ENCODE measurements at regions not wholly inside any gene's neighbourhood (a gene's known extent, or its start where the extent isn't known, plus 50 kb on each side); places are given as distances from the start of the nearest gene placed in this dataset.

GRCh38 chr2:66897181-66897580, 462.3 kb downstream of the MEIS1 start:
- no peak overlapping the region for H3K9ac ChIP-seq (ENCODE audit: control insufficient read depth, insufficient read depth, low read length)
- H3K27me3 ChIP-seq (replicated peaks in 1 of 2; ENCODE audit: control insufficient read depth in 2 of 2, insufficient read depth in 2 of 2, low read length in 1 of 2): no peaks in the 10 kb centered on the region
- no peak overlapping the region for H2AFZ ChIP-seq (ENCODE audit: control insufficient read depth, low read depth, low read length)
- H3K4me3 ChIP-seq: no peak overlapping the region
- no peak overlapping the region for H3K4me2 ChIP-seq (ENCODE audit: control insufficient read depth, insufficient read depth)
- FAIRE-seq: no peak
- no peak for ATAC-seq
- CTCF ChIA-PET: no interaction called here
- H3K4me1 ChIP-seq (ENCODE audit: control insufficient read depth, insufficient read depth, low read length): no peaks in the 10 kb centered on the region
- 47% methylated on average over 1 of the region's 1 CpG for WGBS (ENCODE audit: insufficient coverage, insufficient replicate concordance, low lambda C conversion rate, missing lambda C conversion rate)
- intact Hi-C loops (cut with micrococcal nuclease; ENCODE audit: unreplicated experiment) (no loop called here), in situ Hi-C loops (cut with MboI) (no loop called here)
- POLR2A ChIA-PET: no interaction called here
- DNase-seq (ENCODE audit: low read depth, low spot score): no peak
- H4K20me1 ChIP-seq (ENCODE audit: control insufficient read depth, insufficient read depth): no peaks in the 10 kb centered on the region
- H3K27ac ChIP-seq (ENCODE audit: control insufficient read depth, insufficient read depth): no peak overlapping the region
- no peaks in the 10 kb centered on the region for H3K36me3 ChIP-seq (ENCODE audit: control insufficient read depth in 2 of 2, insufficient read depth in 2 of 2, low read length in 1 of 2)
- BruUV-seq (replicated peaks): no TSS peak
- no peaks in the 10 kb centered on the region for H3K9me3 ChIP-seq (replicated peaks; ENCODE audit: control insufficient read depth, insufficient read depth, low read length)
- H3K79me2 ChIP-seq (ENCODE audit: control insufficient read depth, insufficient read depth, low read length): no peaks in the 10 kb centered on the region
- SMC1A ChIA-PET (ENCODE audit: uncharacterized antibody, unreplicated experiment): no interaction called here
- RAD21 ChIA-PET (ENCODE audit: unreplicated experiment): no interaction called here
- TF ChIP-seq NR2F1 (conservative IDR thresholded peaks at IDR 0.05) (no peak), SMAD5 (IDR thresholded peaks at IDR 0.05; ENCODE audit: low read depth) (no peak), STAT3 (IDR thresholded peaks at IDR 0.05; ENCODE audit: low read depth, low read length) (no peak), CHD2 (IDR thresholded peaks at IDR 0.05; ENCODE audit: borderline replicate concordance, low read depth, low read length) (no peak), POLR2A (IDR thresholded peaks at IDR 0.05; ENCODE audit: low read depth, low read length) (no peak), CREM (IDR thresholded peaks at IDR 0.05; ENCODE audit: low read depth) (no peak), KLF5 (IDR thresholded peaks at IDR 0.05; ENCODE audit: partially characterized antibody) (no peak), REST (IDR thresholded peaks at IDR 0.05; ENCODE audit: low read depth, low read length) (no peak)
- TF ChIP-seq, protein P1, sequence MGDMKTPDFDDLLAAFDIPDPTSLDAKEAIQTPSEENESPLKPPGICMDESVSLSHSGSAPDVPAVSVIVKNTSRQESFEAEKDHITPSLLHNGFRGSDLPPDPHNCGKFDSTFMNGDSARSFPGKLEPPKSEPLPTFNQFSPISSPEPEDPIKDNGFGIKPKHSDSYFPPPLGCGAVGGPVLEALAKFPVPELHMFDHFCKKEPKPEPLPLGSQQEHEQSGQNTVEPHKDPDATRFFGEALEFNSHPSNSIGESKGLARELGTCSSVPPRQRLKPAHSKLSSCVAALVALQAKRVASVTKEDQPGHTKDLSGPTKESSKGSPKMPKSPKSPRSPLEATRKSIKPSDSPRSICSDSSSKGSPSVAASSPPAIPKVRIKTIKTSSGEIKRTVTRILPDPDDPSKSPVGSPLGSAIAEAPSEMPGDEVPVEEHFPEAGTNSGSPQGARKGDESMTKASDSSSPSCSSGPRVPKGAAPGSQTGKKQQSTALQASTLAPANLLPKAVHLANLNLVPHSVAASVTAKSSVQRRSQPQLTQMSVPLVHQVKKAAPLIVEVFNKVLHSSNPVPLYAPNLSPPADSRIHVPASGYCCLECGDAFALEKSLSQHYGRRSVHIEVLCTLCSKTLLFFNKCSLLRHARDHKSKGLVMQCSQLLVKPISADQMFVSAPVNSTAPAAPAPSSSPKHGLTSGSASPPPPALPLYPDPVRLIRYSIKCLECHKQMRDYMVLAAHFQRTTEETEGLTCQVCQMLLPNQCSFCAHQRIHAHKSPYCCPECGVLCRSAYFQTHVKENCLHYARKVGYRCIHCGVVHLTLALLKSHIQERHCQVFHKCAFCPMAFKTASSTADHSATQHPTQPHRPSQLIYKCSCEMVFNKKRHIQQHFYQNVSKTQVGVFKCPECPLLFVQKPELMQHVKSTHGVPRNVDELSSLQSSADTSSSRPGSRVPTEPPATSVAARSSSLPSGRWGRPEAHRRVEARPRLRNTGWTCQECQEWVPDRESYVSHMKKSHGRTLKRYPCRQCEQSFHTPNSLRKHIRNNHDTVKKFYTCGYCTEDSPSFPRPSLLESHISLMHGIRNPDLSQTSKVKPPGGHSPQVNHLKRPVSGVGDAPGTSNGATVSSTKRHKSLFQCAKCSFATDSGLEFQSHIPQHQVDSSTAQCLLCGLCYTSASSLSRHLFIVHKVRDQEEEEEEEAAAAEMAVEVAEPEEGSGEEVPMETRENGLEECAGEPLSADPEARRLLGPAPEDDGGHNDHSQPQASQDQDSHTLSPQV (IDR thresholded peaks at IDR 0.05): no peak
- TF ChIP-seq, protein P2, sequence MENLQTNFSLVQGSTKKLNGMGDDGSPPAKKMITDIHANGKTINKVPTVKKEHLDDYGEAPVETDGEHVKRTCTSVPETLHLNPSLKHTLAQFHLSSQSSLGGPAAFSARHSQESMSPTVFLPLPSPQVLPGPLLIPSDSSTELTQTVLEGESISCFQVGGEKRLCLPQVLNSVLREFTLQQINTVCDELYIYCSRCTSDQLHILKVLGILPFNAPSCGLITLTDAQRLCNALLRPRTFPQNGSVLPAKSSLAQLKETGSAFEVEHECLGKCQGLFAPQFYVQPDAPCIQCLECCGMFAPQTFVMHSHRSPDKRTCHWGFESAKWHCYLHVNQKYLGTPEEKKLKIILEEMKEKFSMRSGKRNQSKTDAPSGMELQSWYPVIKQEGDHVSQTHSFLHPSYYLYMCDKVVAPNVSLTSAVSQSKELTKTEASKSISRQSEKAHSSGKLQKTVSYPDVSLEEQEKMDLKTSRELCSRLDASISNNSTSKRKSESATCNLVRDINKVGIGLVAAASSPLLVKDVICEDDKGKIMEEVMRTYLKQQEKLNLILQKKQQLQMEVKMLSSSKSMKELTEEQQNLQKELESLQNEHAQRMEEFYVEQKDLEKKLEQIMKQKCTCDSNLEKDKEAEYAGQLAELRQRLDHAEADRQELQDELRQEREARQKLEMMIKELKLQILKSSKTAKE (IDR thresholded peaks at IDR 0.05; ENCODE audit: low read depth, poor library complexity, severe bottlenecking): no peak
- TF ChIP-seq, protein P3, sequence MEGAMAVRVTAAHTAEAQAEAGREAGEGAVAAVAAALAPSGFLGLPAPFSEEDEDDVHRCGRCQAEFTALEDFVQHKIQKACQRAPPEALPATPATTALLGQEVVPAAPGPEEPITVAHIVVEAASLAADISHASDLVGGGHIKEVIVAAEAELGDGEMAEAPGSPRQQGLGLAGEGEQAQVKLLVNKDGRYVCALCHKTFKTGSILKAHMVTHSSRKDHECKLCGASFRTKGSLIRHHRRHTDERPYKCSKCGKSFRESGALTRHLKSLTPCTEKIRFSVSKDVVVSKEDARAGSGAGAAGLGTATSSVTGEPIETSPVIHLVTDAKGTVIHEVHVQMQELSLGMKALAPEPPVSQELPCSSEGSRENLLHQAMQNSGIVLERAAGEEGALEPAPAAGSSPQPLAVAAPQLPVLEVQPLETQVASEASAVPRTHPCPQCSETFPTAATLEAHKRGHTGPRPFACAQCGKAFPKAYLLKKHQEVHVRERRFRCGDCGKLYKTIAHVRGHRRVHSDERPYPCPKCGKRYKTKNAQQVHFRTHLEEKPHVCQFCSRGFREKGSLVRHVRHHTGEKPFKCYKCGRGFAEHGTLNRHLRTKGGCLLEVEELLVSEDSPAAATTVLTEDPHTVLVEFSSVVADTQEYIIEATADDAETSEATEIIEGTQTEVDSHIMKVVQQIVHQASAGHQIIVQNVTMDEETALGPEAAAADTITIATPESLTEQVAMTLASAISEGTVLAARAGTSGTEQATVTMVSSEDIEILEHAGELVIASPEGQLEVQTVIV (IDR thresholded peaks at IDR 0.05; ENCODE audit: borderline replicate concordance, partially characterized antibody): no peak

Data from GM12878 (cell line).